ENCODE measurements at regions not wholly inside any gene's neighbourhood (a gene's known extent, or its start where the extent isn't known, plus 50 kb on each side); places are given as distances from the start of the nearest gene placed in this dataset.
"Not testable (repeated sequence)": the region's sequence is repeated elsewhere in the genome, so short reads cannot be mapped to it uniquely, and the experiment has no call there.

DNA sequence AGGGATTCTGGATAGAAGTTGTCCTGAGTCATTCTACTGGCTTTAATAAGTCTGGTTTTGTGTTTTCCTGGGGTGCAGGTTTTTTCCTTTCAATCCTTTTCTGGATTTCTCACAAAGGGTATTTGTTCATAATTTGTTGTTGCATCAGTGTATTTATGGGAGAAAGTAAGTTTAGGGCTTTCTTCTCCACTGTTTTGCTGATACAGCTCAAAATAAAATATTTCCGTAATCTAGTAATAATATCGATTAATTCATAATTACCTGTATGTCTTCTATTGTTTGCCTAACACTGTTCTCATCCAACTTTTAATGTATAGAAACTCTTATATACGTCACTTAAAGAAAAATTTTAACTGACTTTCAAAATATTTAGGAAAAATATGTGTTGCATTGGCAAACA, 728.2 kb downstream of the LUZP2 start:
- Histone ChIP-seq H2AFZ (ENCODE audit: low read length, unreplicated experiment) (no peak overlapping the region), H3K4me1 (ENCODE audit: control insufficient read depth, insufficient read depth, low read length, unreplicated experiment) (no peaks in the 10 kb centered on the region), H3K79me2 (ENCODE audit: control insufficient read depth, insufficient read depth, low read length, unreplicated experiment) (no peaks in the 10 kb centered on the region), H3K27me3 (ENCODE audit: insufficient read depth, low read length) (no peaks in the 10 kb centered on the region), H3K36me3 (ENCODE audit: insufficient read depth, low read length) (no peaks in the 10 kb centered on the region), H3K27ac (ENCODE audit: low read depth, low read length) (no peak overlapping the region), H3K4me3 (ENCODE audit: low read depth, low read length) (no peak overlapping the region)

DNA sequence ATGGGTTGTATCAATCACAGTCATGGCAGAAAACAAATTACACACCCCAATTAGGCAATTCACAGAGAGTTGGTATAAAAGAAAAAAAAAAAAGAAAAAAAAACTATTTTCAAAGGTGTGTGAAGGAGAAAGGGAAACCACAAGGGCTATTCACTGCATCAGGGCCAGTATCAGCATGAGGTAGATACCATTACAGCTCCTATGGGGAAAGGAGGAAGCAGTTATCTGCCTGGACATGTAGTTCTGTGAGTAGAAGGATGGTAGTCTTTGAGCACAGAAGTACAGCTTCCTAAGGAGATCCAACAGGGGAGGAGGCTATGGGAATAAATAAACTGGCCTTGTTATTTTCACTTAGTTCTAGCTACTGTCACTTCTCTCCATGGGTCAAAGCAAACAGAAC, 746.1 kb downstream of the LUZP2 start:
- H3K36me3 ChIP-seq (ENCODE audit: insufficient read depth, low read length): no peaks in the 10 kb centered on the region

DNA sequence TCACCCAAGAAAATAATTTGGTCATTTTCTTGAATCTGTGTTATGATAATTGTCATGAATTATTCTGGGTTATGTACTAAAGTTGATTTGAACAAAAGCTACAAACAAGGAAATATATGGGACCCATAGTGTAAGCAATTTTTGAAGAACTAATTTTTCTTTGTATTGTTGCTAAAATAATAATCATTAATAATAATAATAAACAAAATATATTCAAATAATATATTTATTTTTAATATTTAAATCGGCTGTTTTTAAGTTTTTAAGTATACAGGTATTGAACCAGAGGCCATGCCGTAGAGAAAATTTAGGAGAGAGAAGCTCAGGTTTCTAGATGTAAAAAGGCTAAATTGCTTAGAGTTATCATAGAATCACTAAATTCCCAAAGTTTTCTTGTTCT, 747.3 kb downstream of the LUZP2 start:
- Histone ChIP-seq H3K36me3 (ENCODE audit: insufficient read depth, low read length) (no peaks in the 10 kb centered on the region), H3K79me2 (ENCODE audit: control insufficient read depth, insufficient read depth, low read length, unreplicated experiment) (no peaks in the 10 kb centered on the region), H3K4me3 (ENCODE audit: low read depth, low read length) (no peak overlapping the region), H2AFZ (ENCODE audit: low read length, unreplicated experiment) (no peak overlapping the region), H3K27ac (ENCODE audit: low read depth, low read length) (no peak overlapping the region), H3K4me1 (ENCODE audit: control insufficient read depth, insufficient read depth, low read length, unreplicated experiment) (no peaks in the 10 kb centered on the region), H3K27me3 (ENCODE audit: insufficient read depth, low read length) (no peaks in the 10 kb centered on the region)

More for the DNA sequence above, 746.1 kb downstream of the LUZP2 start:
- H3K4me3 ChIP-seq (ENCODE audit: low read depth, low read length): no peak overlapping the region
- H2AFZ ChIP-seq (ENCODE audit: low read length, unreplicated experiment): no peak overlapping the region
- no peaks in the 10 kb centered on the region for H3K79me2 ChIP-seq (ENCODE audit: control insufficient read depth, insufficient read depth, low read length, unreplicated experiment)
- H3K4me1 ChIP-seq (ENCODE audit: control insufficient read depth, insufficient read depth, low read length, unreplicated experiment): no peaks in the 10 kb centered on the region
- no peaks in the 10 kb centered on the region for H3K27me3 ChIP-seq (ENCODE audit: insufficient read depth, low read length)
- no peak overlapping the region for H3K27ac ChIP-seq (ENCODE audit: low read depth, low read length)

DNA sequence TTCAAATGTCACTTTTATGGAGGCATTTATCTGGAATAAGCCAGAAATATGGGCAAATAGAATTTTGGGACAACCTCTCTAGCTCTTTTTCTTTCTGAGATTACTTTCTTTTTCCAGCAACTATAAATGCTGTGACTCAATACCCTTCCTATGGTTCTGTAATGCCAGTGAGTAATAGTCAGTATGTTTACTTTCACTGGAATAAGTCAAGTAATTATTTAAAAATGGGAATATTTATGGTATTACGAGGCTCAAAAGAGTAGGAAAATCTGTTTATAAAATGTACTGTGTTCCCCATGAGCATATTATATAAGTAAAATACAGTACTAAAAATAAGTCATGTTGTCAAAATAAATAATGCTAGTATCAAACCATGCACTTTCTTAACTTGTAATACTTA, 750.5 kb downstream of the LUZP2 start:
- H3K4me1 ChIP-seq (ENCODE audit: control insufficient read depth, insufficient read depth, low read length, unreplicated experiment): no peaks in the 10 kb centered on the region
- no peak overlapping the region for H2AFZ ChIP-seq (ENCODE audit: low read length, unreplicated experiment)
- H3K4me3 ChIP-seq (ENCODE audit: low read depth, low read length): no peak overlapping the region
- no peaks in the 10 kb centered on the region for H3K36me3 ChIP-seq (ENCODE audit: insufficient read depth, low read length)
- no peak overlapping the region for H3K27ac ChIP-seq (ENCODE audit: low read depth, low read length)
- no peaks in the 10 kb centered on the region for H3K79me2 ChIP-seq (ENCODE audit: control insufficient read depth, insufficient read depth, low read length, unreplicated experiment)
- no peaks in the 10 kb centered on the region for H3K27me3 ChIP-seq (ENCODE audit: insufficient read depth, low read length)

DNA sequence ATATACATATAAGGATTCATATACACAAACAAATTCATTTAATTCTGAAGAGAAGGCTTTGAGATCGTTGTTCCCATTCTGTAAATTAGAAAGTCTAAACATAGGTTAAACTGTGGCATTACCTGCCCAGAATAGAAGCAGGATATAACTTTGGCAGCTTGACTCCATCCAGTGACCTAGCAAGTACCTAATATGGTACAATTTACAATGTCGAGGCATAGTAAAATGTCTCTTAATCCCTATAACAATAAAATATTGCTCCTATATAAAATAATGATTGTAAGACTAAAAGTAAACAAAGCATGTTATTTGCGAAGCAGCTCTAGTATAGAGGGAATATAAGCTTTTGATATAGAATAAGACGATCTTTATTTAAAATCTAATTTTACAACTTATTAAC, 756.0 kb downstream of the LUZP2 start:
- no peaks in the 10 kb centered on the region for H3K4me1 ChIP-seq (ENCODE audit: control insufficient read depth, insufficient read depth, low read length, unreplicated experiment)
- no peaks in the 10 kb centered on the region for H3K27me3 ChIP-seq (ENCODE audit: insufficient read depth, low read length)
- no peaks in the 10 kb centered on the region for H3K79me2 ChIP-seq (ENCODE audit: control insufficient read depth, insufficient read depth, low read length, unreplicated experiment)
- H3K36me3 ChIP-seq (ENCODE audit: insufficient read depth, low read length): no peaks in the 10 kb centered on the region
- no peak overlapping the region for H3K27ac ChIP-seq (ENCODE audit: low read depth, low read length)
- no peak overlapping the region for H3K4me3 ChIP-seq (ENCODE audit: low read depth, low read length)
- H2AFZ ChIP-seq (ENCODE audit: low read length, unreplicated experiment): no peak overlapping the region

DNA sequence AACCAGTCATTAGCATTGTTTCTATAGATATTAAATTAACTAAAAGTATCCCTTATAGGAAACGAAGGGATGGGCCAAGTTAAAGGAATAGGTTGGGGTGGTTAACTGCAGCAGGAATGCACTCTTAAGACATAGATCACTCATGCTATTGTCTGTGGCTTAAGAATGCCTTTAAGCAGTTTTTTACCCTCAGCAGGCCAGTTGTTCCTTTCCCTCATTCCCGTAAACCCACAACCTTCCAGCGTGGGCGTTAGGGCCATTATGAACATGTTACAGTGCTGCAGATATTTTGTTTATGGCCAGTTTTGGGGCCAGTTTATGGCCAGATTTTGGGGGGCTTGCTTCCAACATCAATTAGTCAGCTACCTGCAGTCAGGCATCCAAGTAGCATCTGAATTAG, 767.0 kb downstream of the LUZP2 start:
- not testable (repeated sequence) for H3K79me2 ChIP-seq (ENCODE audit: control insufficient read depth, insufficient read depth, low read length, unreplicated experiment); H3K36me3 ChIP-seq (ENCODE audit: insufficient read depth, low read length); H2AFZ ChIP-seq (ENCODE audit: low read length, unreplicated experiment); H3K4me1 ChIP-seq (ENCODE audit: control insufficient read depth, insufficient read depth, low read length, unreplicated experiment); H3K27me3 ChIP-seq (ENCODE audit: insufficient read depth, low read length); H3K27ac ChIP-seq (ENCODE audit: low read depth, low read length); H3K4me3 ChIP-seq (ENCODE audit: low read depth, low read length)

DNA sequence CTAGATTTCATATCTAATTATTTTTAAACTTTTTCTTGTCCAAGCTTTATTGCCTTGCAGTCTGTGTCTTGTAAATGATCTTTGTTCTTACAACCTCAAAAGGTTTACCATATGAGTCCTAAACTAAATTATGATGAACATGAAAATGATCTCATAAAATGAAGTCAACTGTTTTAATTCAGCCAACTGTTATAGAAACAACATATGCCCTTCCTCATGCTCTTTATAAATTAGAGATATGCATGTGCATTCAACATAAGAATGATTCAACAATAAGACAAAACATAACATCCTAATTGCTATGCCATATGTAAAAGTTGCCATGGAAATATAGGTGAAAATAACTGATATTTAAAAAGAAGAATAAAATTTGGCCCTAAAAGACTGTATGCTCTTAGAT, 774.4 kb downstream of the LUZP2 start:
- Histone ChIP-seq H3K79me2 (ENCODE audit: control insufficient read depth, insufficient read depth, low read length, unreplicated experiment) (no peaks in the 10 kb centered on the region), H3K27ac (ENCODE audit: low read depth, low read length) (no peak overlapping the region), H2AFZ (ENCODE audit: low read length, unreplicated experiment) (no peak overlapping the region), H3K36me3 (ENCODE audit: insufficient read depth, low read length) (no peaks in the 10 kb centered on the region), H3K4me3 (ENCODE audit: low read depth, low read length) (no peak overlapping the region), H3K27me3 (ENCODE audit: insufficient read depth, low read length) (no peaks in the 10 kb centered on the region), H3K4me1 (ENCODE audit: control insufficient read depth, insufficient read depth, low read length, unreplicated experiment) (no peaks in the 10 kb centered on the region)

DNA sequence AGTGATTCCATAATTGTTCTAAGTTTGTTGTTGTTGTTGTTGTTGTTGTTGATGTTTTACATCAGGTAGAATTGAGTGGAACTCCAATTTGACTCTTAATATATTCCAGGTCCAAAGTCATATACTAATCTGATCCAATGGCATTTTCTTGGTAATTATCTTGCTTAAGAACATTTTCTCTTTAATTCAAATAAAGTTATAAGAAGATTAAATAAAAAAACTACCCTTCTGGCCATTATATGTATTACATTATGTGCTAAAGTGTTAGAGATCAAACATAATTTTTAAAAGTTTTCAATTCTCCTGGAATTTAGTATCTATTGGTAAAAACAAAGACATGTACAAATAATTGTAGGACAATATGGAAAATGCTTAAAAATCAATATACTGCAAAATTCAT, 775.4 kb downstream of the LUZP2 start:
- no peaks in the 10 kb centered on the region for H3K27me3 ChIP-seq (ENCODE audit: insufficient read depth, low read length)
- H3K4me3 ChIP-seq (ENCODE audit: low read depth, low read length): no peak overlapping the region
- H2AFZ ChIP-seq (ENCODE audit: low read length, unreplicated experiment): no peak overlapping the region
- no peaks in the 10 kb centered on the region for H3K4me1 ChIP-seq (ENCODE audit: control insufficient read depth, insufficient read depth, low read length, unreplicated experiment)
- H3K36me3 ChIP-seq (ENCODE audit: insufficient read depth, low read length): no peaks in the 10 kb centered on the region
- H3K27ac ChIP-seq (ENCODE audit: low read depth, low read length): no peak overlapping the region
- H3K79me2 ChIP-seq (ENCODE audit: control insufficient read depth, insufficient read depth, low read length, unreplicated experiment): no peaks in the 10 kb centered on the region

DNA sequence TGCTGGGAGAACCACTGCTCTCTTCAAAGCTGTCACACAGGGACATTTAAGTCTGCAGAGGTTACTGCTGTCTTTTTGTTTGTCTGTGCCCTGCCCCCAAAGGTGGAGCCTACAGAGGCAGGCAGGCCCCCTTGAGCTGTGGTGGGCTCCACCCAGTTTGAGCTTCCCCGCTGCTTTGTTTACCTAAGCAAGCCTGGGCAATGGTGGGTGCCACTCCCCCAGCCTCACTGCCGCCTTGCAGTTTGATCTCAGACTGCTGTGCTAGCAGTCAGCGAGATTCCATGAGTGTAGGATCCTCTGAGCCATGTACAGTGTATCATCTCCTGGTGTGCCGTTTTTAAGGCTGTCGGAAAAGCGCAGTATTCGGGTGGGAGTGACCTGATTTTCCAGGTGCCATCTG, 784.0 kb downstream of the LUZP2 start:
- not testable (repeated sequence) for H3K4me3 ChIP-seq (ENCODE audit: low read depth, low read length); H3K36me3 ChIP-seq (ENCODE audit: insufficient read depth, low read length)

DNA sequence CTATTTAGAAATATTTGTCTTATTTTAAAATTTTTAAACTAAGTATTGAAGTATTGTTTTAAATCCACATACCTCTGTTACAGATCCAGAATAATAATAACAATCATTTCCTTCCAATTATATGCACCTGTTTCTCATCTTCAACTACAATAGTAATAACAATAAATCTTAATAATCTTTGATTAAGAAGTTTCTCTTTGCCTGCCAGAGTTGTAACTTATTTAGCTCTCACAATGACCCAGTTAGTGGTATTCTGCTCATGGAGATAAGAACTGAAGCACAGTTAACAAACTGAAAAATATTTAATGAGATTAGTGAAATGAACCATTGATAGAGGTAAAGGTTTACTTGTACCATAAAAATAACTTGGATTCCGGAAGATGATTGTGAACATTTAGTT, 796.3 kb downstream of the LUZP2 start:
- H3K4me1 ChIP-seq (ENCODE audit: control insufficient read depth, insufficient read depth, low read length, unreplicated experiment): no peaks in the 10 kb centered on the region
- H3K4me3 ChIP-seq (ENCODE audit: low read depth, low read length): no peak overlapping the region
- no peaks in the 10 kb centered on the region for H3K36me3 ChIP-seq (ENCODE audit: insufficient read depth, low read length)
- H3K27me3 ChIP-seq (ENCODE audit: insufficient read depth, low read length): no peaks in the 10 kb centered on the region
- no peaks in the 10 kb centered on the region for H3K79me2 ChIP-seq (ENCODE audit: control insufficient read depth, insufficient read depth, low read length, unreplicated experiment)
- H3K27ac ChIP-seq (ENCODE audit: low read depth, low read length): no peak overlapping the region
- no peak overlapping the region for H2AFZ ChIP-seq (ENCODE audit: low read length, unreplicated experiment)

More for the DNA sequence above, 784.0 kb downstream of the LUZP2 start:
- H3K79me2 ChIP-seq (ENCODE audit: control insufficient read depth, insufficient read depth, low read length, unreplicated experiment); H2AFZ ChIP-seq (ENCODE audit: low read length, unreplicated experiment); H3K27ac ChIP-seq (ENCODE audit: low read depth, low read length); H3K4me1 ChIP-seq (ENCODE audit: control insufficient read depth, insufficient read depth, low read length, unreplicated experiment); H3K27me3 ChIP-seq (ENCODE audit: insufficient read depth, low read length): not testable (repeated sequence)

DNA sequence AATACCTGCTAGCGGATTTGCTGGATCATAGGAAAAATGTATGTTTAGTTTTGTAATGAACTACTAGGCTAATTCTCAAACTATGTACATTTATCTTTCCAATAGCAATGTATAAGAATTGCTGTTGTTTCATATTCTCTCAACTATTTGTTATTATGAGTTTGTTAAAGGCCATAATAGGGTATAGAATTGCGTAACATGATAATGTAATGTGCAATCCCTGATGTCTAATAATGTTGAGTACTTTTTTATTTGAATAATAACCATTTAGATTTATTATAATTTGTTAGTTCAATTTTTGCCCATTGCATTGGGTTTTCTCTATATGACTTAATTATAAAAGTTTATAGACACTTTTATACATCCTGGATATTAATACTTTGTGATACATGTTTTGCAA, 801.6 kb downstream of the LUZP2 start:
- Histone ChIP-seq H3K79me2 (ENCODE audit: control insufficient read depth, insufficient read depth, low read length, unreplicated experiment) (no peaks in the 10 kb centered on the region), H2AFZ (ENCODE audit: low read length, unreplicated experiment) (no peak overlapping the region), H3K27ac (ENCODE audit: low read depth, low read length) (no peak overlapping the region), H3K4me3 (ENCODE audit: low read depth, low read length) (no peak overlapping the region), H3K36me3 (ENCODE audit: insufficient read depth, low read length) (no peaks in the 10 kb centered on the region), H3K27me3 (ENCODE audit: insufficient read depth, low read length) (no peaks in the 10 kb centered on the region), H3K4me1 (ENCODE audit: control insufficient read depth, insufficient read depth, low read length, unreplicated experiment) (no peaks in the 10 kb centered on the region)

DNA sequence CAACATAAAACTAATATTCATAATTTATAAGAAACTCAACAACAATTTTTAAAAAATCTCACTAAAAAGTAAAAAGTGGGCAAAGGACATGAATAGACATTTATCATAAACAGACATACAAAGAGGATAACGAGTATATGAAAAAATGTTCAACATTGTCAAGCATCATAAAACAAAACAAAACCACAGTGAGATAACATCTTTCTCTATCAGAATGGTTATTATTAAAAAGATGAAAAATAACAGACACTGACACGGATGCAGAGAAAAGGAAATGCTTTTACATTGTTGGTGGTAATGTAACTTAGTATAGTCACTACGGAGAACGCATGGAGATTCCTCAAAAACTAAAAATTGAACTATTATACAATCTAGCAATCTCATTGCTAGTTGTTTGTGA, 813.0 kb downstream of the LUZP2 start:
- H3K79me2 ChIP-seq (ENCODE audit: control insufficient read depth, insufficient read depth, low read length, unreplicated experiment): no peaks in the 10 kb centered on the region
- H3K27ac ChIP-seq (ENCODE audit: low read depth, low read length): no peak overlapping the region
- no peaks in the 10 kb centered on the region for H3K27me3 ChIP-seq (ENCODE audit: insufficient read depth, low read length)
- no peak overlapping the region for H2AFZ ChIP-seq (ENCODE audit: low read length, unreplicated experiment)
- H3K4me3 ChIP-seq (ENCODE audit: low read depth, low read length): no peak overlapping the region
- H3K4me1 ChIP-seq (ENCODE audit: control insufficient read depth, insufficient read depth, low read length, unreplicated experiment): no peaks in the 10 kb centered on the region
- H3K36me3 ChIP-seq (ENCODE audit: insufficient read depth, low read length): no peaks in the 10 kb centered on the region
